Frontal cortex (tissue), 3 donors: ENCODE measurements at regions not wholly inside any gene's neighbourhood (a gene's known extent, or its start where the extent isn't known, plus 50 kb on each side); places are given as distances from the start of the nearest gene placed in this dataset.

ENCODE experiments used
- DNase-seq, 2 donors: peaks; one replicate each; pipeline ENCODE4 v3.0.0; 2012; ENCODE audit warnings: low spot score in 2 of 2
- FAIRE-seq: peaks from 2 replicates; lab custom pipeline; 2012; peaks lifted over from hg19 to GRCh38; lab: Jason Lieb, UNC
- donor health status: control.
- donor health status: control.
- donor health status: control.

GRCh38 chr13:30844548-30845296 is 61.3 kb upstream of the MEDAG start:
- FAIRE-seq, result no peak
- DNase-seq, result no peak

GRCh38 chr13:30845297-30846214 is 60.5 kb upstream of the MEDAG start:
- FAIRE-seq (no peak), DNase-seq (no peak)

- DNase-seq, result no peak
- FAIRE-seq, result no peak
Measured at GRCh38 chr13:30846311-30846710, 59.8 kb upstream of the MEDAG start.

GRCh38 chr13:30846866-30847265 is 59.2 kb upstream of the MEDAG start:
- FAIRE-seq, result no peak
- no peak for DNase-seq

- FAIRE-seq, result no peak
- no peak for DNase-seq
Measured at GRCh38 chr13:30847650-30848307, 58.3 kb upstream of the MEDAG start.

- FAIRE-seq (no peak), DNase-seq (no peak)
Measured at GRCh38 chr13:30848332-30849027, 57.6 kb upstream of the MEDAG start.

- DNase-seq (no peak), FAIRE-seq (no peak)
Measured at GRCh38 chr13:30849611-30850010, 56.5 kb upstream of the MEDAG start.

GRCh38 chr13:30850204-30850866 is 55.7 kb upstream of the MEDAG start:
- FAIRE-seq (no peak), DNase-seq (no peak)

GRCh38 chr13:30850867-30851211 is 55.2 kb upstream of the MEDAG start:
- FAIRE-seq (no peak), DNase-seq (no peak)

- no peak for DNase-seq
- FAIRE-seq, result no peak
Measured at GRCh38 chr13:30851697-30852096, 54.4 kb upstream of the MEDAG start.

GRCh38 chr13:30855569-30855968 is 50.5 kb upstream of the MEDAG start:
- no peak for FAIRE-seq
- DNase-seq, result no peak

- DNase-seq, result no peak
- no peak for FAIRE-seq
Measured at GRCh38 chr13:30856005-30856790, 49.9 kb upstream of the MEDAG start.
